ENCODE measurements at regions not wholly inside any gene's neighbourhood (a gene's known extent, or its start where the extent isn't known, plus 50 kb on each side); places are given as distances from the start of the nearest gene placed in this dataset.

DNA sequence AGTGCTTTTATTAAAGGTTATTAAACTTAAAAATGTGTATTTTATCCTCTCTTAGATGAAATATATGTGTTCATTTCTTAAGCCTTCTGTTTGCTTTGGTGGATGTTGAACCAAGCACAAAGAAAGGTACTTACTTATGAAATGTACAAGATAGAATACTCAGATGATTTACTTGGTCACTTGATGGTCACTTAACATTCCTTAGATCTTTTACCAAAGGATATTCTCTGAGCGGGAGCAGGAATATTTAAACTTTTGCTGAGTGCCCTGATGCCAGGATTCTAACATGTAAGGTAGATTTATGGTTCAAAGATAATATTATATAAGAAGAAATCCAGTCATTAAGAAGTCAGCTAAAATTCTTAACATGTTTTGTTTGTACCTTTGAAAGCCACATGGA, 193.5 kb upstream of the ZEB2 start:
- no peak for DNase-seq (ENCODE audit: low read depth in 4 of 4, low spot score in 3 of 4)

DNA sequence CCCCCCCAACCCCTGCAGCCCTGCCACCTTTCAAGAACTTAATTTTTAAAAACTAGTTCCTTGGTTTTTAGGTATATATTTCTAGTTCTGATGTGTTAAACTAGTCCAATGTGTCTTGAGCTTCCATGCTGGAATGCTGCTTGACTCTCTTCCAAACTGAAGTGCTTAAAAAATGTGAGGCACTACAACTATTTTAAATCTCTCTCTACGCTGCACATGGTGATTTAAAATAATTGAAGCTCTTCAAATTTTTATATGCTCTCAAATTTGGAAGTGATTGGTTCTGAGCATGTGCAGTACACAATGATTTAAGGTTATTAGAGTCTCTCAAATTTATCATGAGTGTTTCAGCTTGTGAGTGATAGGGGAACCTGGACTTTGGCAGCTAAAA, 192.6 kb upstream of the ZEB2 start:
- DNase-seq (ENCODE audit: low read depth in 4 of 4, low spot score in 3 of 4), result no peak

DNA sequence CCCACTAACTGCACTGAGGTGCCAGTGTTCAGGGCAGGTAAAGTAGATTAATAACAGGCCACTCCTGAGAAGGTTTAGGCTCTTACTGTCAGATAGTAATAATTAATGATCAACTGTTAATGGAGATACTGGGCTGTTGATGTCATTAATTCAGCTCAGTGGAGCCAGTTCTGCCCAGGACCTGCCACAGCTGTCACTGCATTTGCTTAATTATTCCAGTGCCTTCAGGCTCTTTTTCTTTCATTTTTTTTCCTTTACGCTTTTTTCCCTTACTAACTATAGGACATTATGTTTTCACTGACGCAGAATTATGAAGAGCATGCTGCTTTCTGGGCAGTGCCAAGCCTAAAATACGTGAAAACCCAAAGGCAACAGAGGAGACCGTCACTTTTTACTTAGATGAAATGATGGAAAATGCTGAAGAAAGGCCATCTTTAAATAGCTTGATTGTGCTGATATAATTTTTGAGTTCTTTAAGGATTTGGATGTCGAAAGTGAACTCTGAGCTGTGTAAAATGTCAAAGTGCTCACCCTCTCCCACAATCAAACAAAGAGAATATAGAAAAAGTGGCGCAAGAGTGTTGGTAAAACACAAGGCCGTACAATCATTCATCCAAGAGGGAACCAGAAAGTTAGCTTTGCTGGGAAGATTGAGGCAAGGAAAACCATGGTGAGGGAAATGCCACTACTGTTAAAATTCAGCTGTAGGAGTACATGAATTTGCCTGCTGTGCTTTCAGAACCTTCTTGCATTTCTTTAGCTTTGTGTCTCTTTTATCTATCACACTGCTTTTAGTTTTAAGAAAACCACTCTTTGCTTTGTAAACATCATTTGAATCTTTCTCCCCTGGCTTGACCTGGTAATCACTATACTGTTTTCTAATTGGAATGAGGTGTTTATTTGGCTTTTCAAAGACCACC, 192.0 kb upstream of the ZEB2 start:
- DNase-seq (ENCODE audit: low read depth in 4 of 4, low spot score in 3 of 4), result no peak

DNA sequence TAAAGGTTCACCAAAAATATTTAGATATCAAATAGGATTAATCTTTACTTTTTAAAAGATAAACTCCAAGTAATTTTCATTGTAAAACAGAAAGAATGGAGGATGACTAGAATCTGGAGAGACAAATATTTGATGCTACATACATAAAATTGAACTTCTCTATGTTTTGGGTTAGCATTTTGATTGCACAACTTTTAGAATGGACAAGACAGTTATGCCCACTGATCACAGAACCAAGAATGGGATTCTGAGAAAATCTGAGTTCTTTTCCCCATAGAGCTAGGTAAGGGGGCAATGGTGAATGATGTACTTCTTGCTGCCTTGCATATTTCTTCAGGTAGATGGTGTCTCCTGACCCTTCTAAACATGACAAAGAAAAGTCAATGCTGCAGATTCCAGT, 191.2 kb upstream of the ZEB2 start:
- DNase-seq (ENCODE audit: low read depth in 4 of 4, low spot score in 3 of 4), result no peak

DNA sequence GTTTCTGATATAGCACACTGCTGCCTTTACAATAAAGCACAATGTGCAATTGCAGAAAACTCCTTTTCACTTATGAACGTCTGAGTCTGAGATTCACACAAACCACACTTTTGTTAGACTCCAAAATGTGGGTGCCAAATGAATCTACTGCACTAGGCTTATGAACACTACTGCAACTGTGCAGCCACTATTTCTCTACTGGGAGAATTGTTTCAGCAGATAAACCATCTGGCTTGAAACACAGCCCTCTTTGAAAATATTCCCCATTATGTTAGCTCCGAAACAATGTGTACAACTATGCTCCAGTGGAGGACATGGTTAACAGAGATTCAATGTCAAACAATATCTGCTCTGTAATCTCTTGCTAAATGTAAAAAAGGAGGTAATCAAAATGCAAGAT, 188.7 kb upstream of the ZEB2 start:
- DNase-seq (ENCODE audit: low read depth in 4 of 4, low spot score in 3 of 4), result no peak

DNA sequence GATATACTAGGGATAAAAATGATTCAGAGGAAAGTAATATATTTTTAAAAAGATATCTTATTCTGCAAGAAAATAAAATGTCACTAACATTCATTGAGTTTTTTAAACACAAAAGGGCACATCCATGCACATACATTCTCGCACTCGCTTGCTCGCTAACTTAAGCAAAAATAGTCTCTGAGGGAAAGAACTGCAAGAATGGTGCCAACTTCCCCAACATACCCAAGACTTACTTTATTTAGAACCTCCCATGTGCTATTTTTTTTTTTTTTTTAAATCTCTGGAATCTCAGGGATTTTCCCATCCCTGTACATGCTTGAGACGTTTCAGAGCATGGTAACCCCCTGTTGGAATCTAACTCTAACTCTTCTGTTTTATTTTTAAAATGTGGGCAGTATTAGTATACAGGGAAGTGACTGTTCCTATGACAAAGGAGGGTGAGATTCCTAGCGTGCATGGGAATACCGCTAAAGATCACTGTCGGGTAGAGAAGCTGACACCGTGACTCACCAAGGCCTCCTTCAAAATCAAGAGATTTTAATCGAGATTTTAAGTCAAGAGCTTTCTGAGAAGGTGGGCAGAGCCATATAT, 187.9 kb upstream of the ZEB2 start:
- DNase-seq (ENCODE audit: low read depth in 4 of 4, low spot score in 3 of 4), result no peak

DNA sequence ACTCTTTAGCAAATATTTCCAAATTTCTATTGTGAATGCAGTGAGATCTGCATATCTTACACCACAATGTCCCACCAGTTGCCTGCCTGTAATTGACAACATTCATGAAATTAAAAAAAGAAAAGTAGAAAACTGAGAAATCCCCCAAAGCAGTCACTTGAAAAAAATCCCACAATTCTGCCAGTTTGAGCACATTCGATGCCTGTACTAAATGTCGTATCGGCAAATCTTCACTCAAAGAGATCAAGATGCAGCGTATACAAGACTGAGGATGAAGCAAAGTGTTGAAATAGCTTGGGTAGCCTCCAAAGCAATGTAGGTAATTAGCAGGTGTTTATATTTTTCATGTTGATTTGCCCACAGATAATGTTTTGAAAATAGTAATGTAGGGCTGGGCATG, 186.7 kb upstream of the ZEB2 start:
- DNase-seq (ENCODE audit: low read depth in 4 of 4, low spot score in 3 of 4), result no peak

DNA sequence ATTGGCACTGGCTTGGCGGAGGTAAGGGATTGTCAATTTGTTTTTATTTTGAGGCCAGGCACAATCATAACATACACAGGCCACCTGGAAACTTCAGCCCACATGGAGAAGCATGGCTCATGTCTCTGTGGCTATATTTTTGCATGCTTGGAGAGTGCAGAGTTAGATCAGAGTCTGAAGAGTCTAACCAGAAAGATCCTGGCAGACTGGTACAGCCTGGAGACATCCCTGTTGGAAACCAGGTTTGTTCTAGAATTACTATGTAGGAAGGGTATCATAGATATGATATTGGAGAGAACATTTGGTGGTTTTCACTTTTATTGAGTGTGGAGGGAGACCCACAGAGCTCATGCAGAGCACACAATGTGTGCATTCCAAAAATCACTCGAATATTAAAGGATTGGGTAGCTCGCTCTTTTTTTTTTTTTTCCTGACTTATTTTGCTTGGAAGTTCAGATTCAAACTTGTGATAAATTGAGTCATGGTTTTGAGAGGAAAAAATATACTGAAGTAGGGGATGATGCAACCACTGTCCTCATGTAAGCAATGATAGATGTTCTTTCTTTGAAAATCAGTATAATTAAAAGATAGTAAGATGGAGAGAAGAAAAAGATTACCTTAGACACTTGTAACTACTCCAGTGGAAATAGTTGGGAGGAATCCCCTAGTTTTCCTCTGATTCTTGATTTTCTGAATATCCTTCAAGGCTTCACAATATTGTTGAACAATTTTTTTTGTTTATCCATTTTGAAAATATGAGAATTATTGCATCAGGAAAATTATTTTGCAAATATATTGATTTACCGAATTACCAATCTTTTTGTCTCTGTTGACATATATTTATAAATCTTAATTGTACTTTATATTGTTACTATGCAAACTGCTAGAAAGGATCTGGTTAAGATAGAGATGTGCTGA, 185.7 kb upstream of the ZEB2 start:
- DNase-seq (ENCODE audit: low read depth in 4 of 4, low spot score in 3 of 4), result no peak

DNA sequence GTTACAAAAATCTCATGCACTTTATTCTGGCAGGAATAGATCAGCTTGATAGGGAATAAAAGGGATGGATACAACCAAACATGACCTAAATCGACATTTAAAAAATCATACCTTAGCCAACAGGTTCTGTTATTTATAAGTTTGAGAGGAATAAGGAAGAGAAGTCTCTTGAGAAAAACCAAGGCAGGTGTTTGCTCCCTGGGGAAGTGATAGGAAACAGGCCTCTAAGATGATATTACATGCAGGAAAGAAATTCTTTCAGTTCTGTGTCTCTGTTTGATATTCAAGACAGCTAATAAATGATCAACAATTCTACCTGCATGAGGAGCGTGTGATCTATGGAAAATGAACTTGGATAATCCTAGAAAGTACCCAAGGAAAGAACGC, 184.8 kb upstream of the ZEB2 start:
- DNase-seq (ENCODE audit: low read depth in 4 of 4, low spot score in 3 of 4), result no peak

DNA sequence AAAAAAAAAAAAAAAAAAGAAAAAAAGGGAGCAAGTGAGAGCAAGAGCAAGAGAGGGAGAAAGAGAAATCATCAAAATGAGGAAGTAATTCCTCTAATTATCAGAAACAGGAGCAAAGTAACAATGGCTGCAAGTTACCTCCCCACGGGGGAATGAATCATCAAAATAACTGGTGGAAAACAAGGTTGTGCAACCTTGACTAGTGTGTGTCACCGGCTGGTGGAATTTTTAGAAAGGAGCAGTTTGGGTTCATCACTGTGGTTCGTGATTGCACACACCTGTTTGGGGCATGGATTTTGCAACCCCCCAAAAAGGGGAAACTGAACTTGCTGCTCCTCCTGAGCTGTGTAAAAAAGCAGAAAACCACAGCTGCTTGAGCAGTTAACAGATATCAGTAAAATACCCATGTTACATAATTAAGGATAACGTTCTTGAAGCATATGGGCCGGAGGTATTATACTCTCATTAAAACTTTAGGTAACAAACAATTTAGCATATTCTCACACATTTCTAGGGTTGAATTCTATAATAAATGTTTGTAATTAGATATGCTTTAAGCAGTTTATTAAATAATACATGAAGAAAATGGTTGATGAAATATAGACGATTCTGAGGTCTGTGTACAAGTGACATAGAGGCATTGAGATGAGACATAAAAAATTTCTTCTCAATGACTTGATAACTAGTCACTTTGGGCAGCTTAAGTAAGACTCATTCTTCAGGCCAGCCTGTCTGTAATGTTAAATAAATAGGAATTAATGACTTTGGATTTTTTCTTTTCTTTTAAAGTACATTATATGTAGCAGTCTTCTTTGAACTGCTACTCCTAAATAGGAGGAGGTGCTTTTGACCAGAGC, 184.2 kb upstream of the ZEB2 start:
- no peak for DNase-seq (ENCODE audit: low read depth in 4 of 4, low spot score in 3 of 4)

DNA sequence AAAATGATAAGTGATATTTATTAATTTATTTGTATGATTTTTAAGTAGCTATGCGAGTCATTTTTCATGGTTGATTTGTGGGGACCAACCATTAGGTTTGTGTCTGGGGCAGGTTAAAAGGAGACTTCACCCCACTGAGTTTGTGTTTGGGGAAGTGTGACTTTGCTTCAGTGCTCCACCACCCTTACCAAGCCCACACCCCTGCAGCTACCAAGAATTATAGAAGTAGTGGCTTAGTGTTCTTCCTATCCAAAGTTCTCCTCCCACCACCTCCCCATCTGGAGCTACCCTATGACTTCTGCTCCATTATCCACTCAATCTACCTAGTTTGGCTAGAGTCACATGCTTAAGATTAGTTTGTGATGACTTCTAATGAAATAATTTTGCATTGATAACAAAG, 182.1 kb upstream of the ZEB2 start:
- no peak for DNase-seq (ENCODE audit: low read depth in 4 of 4, low spot score in 3 of 4)

DNA sequence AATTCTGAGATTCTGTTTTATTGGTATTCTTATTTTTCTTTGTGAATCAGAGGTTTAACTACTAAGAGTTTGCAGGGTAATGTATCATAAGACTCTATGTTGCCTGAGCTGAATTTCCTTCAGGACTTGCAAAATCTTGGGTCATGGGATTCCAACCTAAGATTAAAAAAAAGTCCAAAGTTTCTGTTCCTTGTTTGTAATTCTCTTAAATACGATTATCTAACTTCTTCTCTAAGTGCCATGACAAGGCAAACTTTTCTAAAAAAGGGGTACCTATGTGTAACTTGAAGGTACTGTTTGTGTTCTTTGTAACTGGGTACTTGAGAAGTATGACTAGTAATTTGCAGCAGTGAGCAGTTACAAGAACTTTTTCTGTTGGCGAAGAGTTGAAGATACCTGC, 181.3 kb upstream of the ZEB2 start:
- DNase-seq (ENCODE audit: low read depth in 4 of 4, low spot score in 3 of 4), result no peak

DNA sequence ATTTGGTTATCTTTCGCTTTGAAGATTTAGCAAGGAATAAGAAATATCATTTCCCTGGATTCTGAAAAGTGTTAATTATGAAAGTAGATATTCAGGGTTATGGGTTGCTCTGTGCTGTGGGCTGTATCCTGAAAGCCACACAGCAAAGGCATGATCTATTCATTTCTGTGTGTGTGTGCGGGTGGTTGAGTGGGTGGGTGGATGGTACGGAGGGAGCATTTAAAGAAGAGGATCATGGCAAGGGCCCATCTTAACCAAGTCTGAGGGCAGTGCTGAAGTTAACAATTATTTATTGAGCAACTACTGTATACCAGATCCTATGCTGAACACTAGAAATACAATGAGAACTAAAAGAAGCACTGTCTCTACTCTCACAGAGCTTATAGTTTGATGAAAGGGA, 178.2 kb upstream of the ZEB2 start:
- DNase-seq (ENCODE audit: low read depth in 4 of 4, low spot score in 3 of 4), result no peak

DNA sequence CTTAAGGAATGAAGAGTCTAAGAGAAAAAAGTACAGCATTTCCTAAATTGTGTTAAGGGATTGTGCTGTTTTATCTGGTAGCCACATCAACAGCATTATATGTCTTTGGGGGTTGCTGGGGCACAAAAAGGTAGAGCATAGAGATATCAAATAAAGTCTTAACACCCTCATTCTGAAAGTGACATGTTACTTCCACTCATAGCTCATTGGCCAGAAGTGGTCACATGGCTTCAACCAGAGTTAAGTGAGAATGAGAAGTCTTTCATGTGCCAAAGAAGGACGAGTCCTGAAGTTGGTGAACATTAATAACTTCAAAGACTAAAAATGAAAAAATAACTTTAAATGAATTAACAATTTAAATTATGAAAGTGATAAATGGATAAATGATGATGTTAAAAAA, 175.7 kb upstream of the ZEB2 start:
- DNase-seq (ENCODE audit: low read depth in 4 of 4, low spot score in 3 of 4), result no peak

DNA sequence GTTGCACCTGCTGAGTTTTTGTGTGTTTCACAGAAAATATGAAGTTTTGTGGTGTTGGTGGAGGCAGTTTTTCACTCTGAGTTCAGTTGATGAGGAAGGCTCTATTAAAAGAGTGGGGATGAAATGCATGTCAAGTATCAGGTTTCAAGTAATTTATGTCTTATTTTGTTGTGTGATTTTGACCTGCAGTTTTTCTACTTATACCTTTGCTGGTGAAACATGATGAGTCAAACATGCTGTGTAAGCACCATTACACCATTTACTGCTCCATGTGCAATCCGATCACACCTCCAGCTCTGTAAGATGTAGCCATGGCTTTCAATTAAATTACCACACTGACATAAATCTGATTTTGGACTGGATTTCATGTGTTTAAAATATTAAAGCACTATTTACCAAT, 174.5 kb upstream of the ZEB2 start:
- no peak for DNase-seq (ENCODE audit: low read depth in 4 of 4, low spot score in 3 of 4)

DNA sequence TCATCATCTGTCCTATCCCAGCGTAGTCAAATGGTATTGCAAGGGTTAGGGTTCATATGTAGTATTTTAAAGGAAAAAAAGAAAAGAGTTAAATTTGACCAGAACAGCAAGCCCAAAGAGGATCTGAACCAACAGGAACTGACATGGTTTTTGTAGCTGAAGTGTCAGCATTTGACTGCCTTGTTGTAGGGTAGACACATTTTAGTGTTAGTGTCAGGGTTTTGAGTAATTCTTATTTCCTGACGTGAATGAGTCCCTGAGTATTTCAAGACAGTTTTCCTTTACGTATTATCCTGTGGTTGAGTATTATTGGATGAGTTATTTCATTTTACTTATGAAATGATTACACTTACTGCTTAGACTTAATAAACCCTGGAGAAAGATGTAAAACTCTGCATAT, 173.3 kb upstream of the ZEB2 start:
- no peak for DNase-seq (ENCODE audit: low read depth in 4 of 4, low spot score in 3 of 4)

DNA sequence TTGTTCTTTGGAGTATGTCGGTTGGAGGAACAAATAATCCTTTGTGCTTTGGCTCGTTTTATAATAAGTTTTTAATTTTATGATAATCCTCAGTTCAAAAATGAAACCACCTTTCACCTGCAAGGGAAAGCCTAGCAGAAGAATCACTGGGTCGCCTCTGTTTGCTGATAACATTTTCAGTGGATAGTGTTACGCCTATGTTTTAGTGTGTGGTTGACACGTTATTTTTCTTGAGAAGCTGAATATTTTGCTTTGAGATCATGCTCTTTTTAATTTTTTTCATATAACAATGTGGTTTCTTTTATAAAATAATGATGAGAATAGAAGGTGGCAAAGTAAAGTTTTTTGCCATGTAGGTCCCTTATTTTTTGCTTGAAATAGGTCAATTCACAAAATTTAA, 172.7 kb upstream of the ZEB2 start:
- no peak for DNase-seq (ENCODE audit: low read depth in 4 of 4, low spot score in 3 of 4)

DNA sequence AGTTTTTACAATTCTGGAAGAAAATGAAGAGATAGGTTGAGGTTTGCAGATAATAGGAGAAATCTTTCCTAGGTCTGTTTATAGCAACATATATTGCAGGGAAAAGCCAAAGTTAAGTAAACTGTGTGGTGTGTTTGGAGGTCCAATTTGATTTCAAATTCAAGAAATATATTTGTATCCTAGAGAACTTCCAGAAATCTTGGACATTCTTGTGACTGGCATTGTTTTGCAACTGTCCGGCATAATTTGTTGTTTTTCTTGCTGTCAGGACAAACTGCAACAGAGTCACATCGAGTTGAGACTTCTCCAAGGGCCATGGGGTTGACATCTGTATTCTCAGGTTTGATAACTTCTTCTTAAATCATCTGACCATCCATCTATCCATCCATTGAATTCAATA, 170.9 kb upstream of the ZEB2 start:
- DNase-seq (ENCODE audit: low read depth in 4 of 4, low spot score in 3 of 4), result no peak

DNA sequence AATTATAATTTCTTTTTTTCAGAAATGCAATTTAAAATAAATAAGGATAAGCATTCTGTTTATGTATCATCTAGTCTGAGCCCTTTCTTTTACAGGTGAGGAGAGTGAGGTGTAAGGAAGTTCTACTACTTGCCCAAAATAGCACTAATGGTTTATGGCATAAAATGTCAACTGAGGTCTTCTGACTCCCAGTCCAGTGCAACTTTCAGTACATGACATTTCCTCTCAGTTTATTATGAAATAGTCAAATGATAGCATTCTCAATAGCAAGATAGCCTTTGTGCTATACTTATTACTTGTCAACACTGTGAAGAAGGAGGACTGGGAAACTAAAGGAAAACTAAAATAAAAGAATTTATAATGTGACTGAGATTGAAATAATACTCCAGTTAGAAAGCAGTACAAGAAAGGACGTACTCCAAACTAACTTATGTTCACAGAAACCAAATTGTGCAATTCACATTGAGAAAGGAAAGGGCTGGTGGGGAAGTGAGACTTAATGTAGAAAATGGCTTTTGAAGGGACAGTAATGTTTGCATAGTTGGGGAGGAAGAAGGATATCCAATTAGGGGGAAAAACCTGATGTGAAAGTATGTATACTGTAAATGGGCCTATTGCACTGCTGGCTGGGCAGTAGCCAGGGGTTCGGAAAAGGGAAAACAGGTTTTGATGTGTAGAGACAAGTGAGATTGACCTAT, 166.7 kb upstream of the ZEB2 start:
- no peak for DNase-seq (ENCODE audit: low read depth in 4 of 4, low spot score in 3 of 4)

DNA sequence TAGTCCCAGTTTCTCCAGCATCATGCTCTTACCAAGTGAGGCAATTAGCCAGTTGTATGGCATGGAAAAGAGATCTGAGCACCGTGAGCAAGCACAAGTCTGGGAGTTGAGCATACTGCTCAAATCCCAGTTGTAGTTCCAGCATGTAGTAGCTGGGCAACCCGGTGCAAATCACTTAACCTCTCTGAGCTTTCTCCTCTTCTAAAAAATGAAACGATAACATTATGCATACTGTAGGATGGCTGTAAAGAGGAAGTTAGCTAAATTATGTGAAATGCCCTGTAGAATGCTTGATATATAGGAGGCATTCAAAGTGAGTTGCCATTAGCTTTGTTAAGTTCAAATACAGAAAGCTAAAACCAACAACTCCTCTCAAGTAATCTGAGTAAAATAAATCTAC, 164.0 kb upstream of the ZEB2 start:
- DNase-seq (ENCODE audit: low read depth in 4 of 4, low spot score in 3 of 4), result no peak
